Ovary (tissue), 7 donors: ENCODE measurements at regions not wholly inside any gene's neighbourhood (a gene's known extent, or its start where the extent isn't known, plus 50 kb on each side); places are given as distances from the start of the nearest gene placed in this dataset.
"Not testable (repeated sequence)": the region's sequence is repeated elsewhere in the genome, so short reads cannot be mapped to it uniquely, and the experiment has no call there.

Source experiments
- DNase-seq, 5 donors: peaks; one replicate each; pipeline ENCODE4 v3.0.0-alpha.2; 2019 to 2020
- H3K27ac ChIP-seq, 2 donors: fragments of 200-600 bp; one replicate each; pipeline versions ENCODE4 v1.5.1 to v1.8.0; 2019 to 2022
- H3K27me3 ChIP-seq: fragments of 200-600 bp; one replicate; pipeline ENCODE4 v1.8.0; 2022
- H3K36me3 ChIP-seq: fragments of 200-600 bp; sonication (generic); one replicate; pipeline ENCODE4 v1.5.1; 2019
- H3K4me1 ChIP-seq: one replicate; pipeline ENCODE4 v1.8.1; 2013; ENCODE audit warnings: mild to moderate bottlenecking, moderate library complexity; ENCODE audit not compliant: insufficient read depth
- H3K4me3 ChIP-seq: fragments of 200-600 bp; sonication (generic); one replicate; pipeline ENCODE4 v1.5.1; 2017
- H3K9me3 ChIP-seq, 2 donors: fragments of 200-600 bp in 1 of 2; sonication (generic) in 1 of 2; one replicate each; pipeline versions ENCODE4 v1.5.1 to v1.8.1; 2013 to 2019; ENCODE audit warnings: mild to moderate bottlenecking in 1 of 2, moderate library complexity in 1 of 2
- EP300 ChIP-seq: sonication (generic); formaldehyde crosslinking; IDR thresholded peaks from one replicate; pipeline ENCODE4 v1.6.1; 2017; ENCODE audit warnings: antibody characterized with exemption
- POLR2A ChIP-seq: fragments of 450-650 bp; IDR thresholded peaks from one replicate; pipeline ENCODE4 v1.6.1; 2017; ENCODE audit warnings: antibody characterized with exemption, mild to moderate bottlenecking, moderate library complexity
- WGBS, 3 donors: extraction: QIAGEN DNeasy Blood & Tissue Kit in 1 of 3; methylation state at CpG; one replicate each; pipeline versions ENCODE4 v1.1.5 to v1.1.7; 2013 to 2017; 5-methylcytosine and 5-hydroxymethylcytosine counted together
- intact Hi-C, 4 donors: fragments of 100-400 bp; cut with DNase I; formaldehyde crosslinking; loops; one replicate each; pipeline versions ENCODE4 v1.11.0 to v1.15.1; 2022 to 2023
- TF ChIP-seq, protein P1 (sequence below), 3 donors: fragments of 450-650 bp in 2 of 3; fragments of 200-600 bp in 1 of 3; IDR thresholded peaks; one replicate each; pipeline versions ENCODE4 v1.5.1 to v1.8.0; 2016 to 2022; ENCODE audit warnings: antibody characterized with exemption in 3 of 3, mild to moderate bottlenecking in 1 of 3
- donor health status: DM: no; HTN: no; CAD: no; lungs with moderate emphysema.
- donor health status: DM: no; HTN: no; CAD: no.
- donor health status: Bipolar disorder and iron deficiency.
- donor health status: DM: no; HTN: no; CAD: no.
- donor health status: DM: yes; HTN: yes; CAD: no.

DNA sequence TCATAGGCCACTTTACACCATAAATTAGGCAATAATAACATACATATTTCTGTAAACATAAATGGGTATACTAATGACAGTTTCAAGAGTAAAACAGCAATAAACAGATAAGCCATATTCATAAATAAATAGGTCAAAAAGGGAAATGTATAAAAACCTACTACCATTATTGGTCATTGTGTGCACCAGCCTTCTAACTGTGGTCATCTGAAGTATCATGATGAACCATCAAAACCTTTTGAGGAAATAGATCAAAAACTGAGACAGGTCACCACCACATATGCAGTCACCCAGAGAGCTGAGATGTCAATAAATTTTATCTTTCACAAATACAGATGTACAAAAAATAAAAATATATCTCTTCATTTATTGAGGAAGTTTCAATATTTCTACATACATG is 438.8 kb upstream of the FAM174A start:
- H3K27ac ChIP-seq, intact Hi-C loops, H3K36me3 ChIP-seq, DNase-seq, H3K9me3 ChIP-seq, H3K4me3 ChIP-seq, H3K4me1 ChIP-seq, H3K27me3 ChIP-seq: not testable (repeated sequence)

DNA sequence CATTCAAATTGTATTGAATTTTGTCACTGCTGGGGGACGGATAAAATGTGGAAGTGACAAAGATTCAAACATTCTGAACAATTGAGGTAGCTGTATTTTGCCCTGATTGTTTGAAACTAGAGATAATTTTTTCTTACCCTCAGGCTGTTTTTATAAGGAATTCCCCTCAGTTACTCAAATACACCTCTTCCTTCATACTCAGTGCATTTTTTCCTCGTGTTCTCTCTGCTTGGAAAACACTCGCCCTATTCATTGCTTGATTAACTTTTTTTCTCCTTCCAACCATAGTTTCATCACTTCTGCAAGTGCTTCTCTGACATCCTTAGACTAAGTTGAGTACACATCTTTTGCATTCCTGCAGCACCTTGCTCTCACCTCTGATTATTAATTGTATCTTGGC is 454.5 kb upstream of the FAM174A start:
- H3K36me3 ChIP-seq, H3K4me1 ChIP-seq, intact Hi-C loops, H3K27me3 ChIP-seq, DNase-seq, H3K9me3 ChIP-seq, H3K4me3 ChIP-seq, H3K27ac ChIP-seq: not testable (repeated sequence)
- 29 to 58% (median 52%) methylated on average over 3 of the region's 3 CpGs for WGBS, 3 donors

- H3K4me3 ChIP-seq, H3K27me3 ChIP-seq, H3K9me3 ChIP-seq, H3K4me1 ChIP-seq, intact Hi-C loops, DNase-seq, H3K36me3 ChIP-seq, H3K27ac ChIP-seq: not testable (repeated sequence)
- 56 to 75% (median 67%) methylated on average over 1 of the region's 1 CpG for WGBS, 3 donors
Measured at GRCh38 chr5:100079163-100079562, 456.0 kb upstream of the FAM174A start.

DNA sequence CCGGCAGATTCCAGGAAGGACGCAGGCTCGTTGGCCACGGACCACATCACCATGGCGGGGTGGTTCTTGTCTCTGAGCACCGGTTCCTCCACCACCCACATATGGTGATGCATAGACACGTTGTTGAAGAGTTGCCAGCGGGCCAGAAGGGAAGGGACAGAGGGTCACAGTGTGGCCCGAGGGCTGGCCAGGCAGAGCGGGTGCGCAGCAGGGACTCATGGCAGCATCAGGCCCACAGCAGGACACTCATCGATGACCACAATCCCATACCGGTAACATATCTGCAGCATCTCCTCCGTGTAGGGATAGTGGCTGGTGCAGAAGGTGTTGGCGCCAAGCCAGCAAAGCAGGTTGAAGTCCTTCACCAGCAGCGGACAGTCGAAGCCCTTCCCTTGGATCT is 469.2 kb upstream of the FAM174A start:
- H3K27me3 ChIP-seq, H3K4me3 ChIP-seq, DNase-seq, intact Hi-C loops, H3K4me1 ChIP-seq, H3K9me3 ChIP-seq, H3K27ac ChIP-seq, H3K36me3 ChIP-seq: not testable (repeated sequence)
- 93 to 94% (median 93%) methylated on average over 9 to 17 of the region's 17 CpGs for WGBS, 3 donors

DNA sequence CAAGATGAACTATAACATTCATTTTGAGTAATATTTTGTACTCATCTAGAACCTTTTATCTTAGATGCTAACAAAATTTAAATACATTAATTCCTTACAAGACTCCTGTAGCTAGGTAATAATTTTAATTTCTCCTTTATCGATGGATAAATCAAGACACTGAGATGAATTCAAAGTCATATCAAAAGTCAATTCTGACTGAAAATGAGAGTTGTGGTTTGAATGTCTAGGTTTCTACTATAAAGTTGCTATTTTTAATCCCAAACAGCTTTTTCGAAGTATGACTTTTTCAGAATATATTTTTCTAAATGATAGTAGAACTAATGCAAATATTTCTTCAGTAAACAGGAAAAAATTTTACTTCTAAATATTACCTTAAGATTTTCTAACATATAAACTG is 491.7 kb upstream of the FAM174A start:
- H3K27ac ChIP-seq: no peak overlapping the region
- no peaks in the 10 kb centered on the region for H3K27me3 ChIP-seq
- intact Hi-C loops: no loop called here
- no peak for TF ChIP-seq EP300
- TF ChIP-seq POLR2A: no peak
- TF ChIP-seq, protein P1, sequence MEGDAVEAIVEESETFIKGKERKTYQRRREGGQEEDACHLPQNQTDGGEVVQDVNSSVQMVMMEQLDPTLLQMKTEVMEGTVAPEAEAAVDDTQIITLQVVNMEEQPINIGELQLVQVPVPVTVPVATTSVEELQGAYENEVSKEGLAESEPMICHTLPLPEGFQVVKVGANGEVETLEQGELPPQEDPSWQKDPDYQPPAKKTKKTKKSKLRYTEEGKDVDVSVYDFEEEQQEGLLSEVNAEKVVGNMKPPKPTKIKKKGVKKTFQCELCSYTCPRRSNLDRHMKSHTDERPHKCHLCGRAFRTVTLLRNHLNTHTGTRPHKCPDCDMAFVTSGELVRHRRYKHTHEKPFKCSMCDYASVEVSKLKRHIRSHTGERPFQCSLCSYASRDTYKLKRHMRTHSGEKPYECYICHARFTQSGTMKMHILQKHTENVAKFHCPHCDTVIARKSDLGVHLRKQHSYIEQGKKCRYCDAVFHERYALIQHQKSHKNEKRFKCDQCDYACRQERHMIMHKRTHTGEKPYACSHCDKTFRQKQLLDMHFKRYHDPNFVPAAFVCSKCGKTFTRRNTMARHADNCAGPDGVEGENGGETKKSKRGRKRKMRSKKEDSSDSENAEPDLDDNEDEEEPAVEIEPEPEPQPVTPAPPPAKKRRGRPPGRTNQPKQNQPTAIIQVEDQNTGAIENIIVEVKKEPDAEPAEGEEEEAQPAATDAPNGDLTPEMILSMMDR (IDR thresholded peaks at IDR 0.05): no peak
- H3K36me3 ChIP-seq: no peaks in the 10 kb centered on the region
- WGBS, 3 donors: 89 to 90% (median 89%) methylated on average over 2 of the region's 2 CpGs
- H3K4me3 ChIP-seq: no peak overlapping the region
- no peaks in the 10 kb centered on the region for H3K4me1 ChIP-seq
- H3K9me3 ChIP-seq: no peaks in the 10 kb centered on the region
- DNase-seq: no peak

GRCh38 chr5:100026606-100027005 is 508.6 kb upstream of the FAM174A start:
- intact Hi-C loops: no loop called here
- no peaks in the 10 kb centered on the region for H3K9me3 ChIP-seq
- H3K4me3 ChIP-seq: no peak overlapping the region
- WGBS, 3 donors: 44 to 66% (median 47%) methylated on average over 2 of the region's 2 CpGs
- TF ChIP-seq POLR2A: no peak
- TF ChIP-seq, protein P1 (IDR thresholded peaks at IDR 0.05): no peak
- TF ChIP-seq EP300: no peak
- no peak for DNase-seq
- H3K4me1 ChIP-seq: no peaks in the 10 kb centered on the region
- no peak overlapping the region for H3K27ac ChIP-seq
- no peaks in the 10 kb centered on the region for H3K36me3 ChIP-seq
- no peaks in the 10 kb centered on the region for H3K27me3 ChIP-seq

DNA sequence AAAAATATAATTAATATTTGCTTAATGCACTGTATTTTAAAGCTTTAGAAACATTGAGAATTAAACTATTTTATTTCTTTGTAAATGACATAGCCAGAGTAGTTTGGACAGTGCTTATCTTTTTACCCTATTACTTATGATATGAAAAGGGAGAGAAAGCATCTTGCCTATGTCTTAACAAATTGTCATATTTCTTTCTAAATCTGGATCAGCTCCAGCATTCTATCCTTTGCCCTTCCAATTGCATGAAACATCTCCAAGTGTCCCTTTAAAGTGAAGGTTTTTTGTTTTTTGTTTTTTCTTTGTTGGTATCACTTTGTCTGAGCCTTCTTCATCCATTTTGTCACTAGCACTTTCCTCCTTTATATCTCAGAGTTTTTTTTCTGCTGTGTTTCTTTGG is 511.6 kb upstream of the FAM174A start:
- DNase-seq: no peak
- Histone ChIP-seq H3K4me1 (no peaks in the 10 kb centered on the region), H3K9me3 (no peaks in the 10 kb centered on the region), H3K27me3 (no peaks in the 10 kb centered on the region), H3K4me3 (no peak overlapping the region), H3K36me3 (no peaks in the 10 kb centered on the region), H3K27ac (no peak overlapping the region)
- no peak for TF ChIP-seq POLR2A
- TF ChIP-seq, protein P1 (IDR thresholded peaks at IDR 0.05): no peak
- no peak for TF ChIP-seq EP300
- intact Hi-C loops: no loop called here
